ENCODE measurements at regions not wholly inside any gene's neighbourhood (a gene's known extent, or its start where the extent isn't known, plus 50 kb on each side); places are given as distances from the start of the nearest gene placed in this dataset.

- no peak for TF ChIP-seq CTCF (IDR thresholded peaks at IDR 0.05)
These were observed 328.6 kb upstream of the PMFBP1 start for GRCh38 chr16:72500545-72500944.

- TF ChIP-seq CTCF (IDR thresholded peaks at IDR 0.05) = no peak
These were observed 321.9 kb upstream of the PMFBP1 start for GRCh38 chr16:72493716-72494415.

- no peak for TF ChIP-seq CTCF (IDR thresholded peaks at IDR 0.05)
These were observed 315.3 kb upstream of the PMFBP1 start for GRCh38 chr16:72487283-72487682.

- no peak for TF ChIP-seq CTCF (IDR thresholded peaks at IDR 0.05)
These were observed 310.7 kb upstream of the PMFBP1 start for GRCh38 chr16:72482695-72483094.

GRCh38 chr16:72481419-72481818 lies 309.5 kb upstream of the PMFBP1 start:
- TF ChIP-seq CTCF (IDR thresholded peaks at IDR 0.05) = no peak

- no peak for TF ChIP-seq CTCF (IDR thresholded peaks at IDR 0.05)
These were observed 309.0 kb upstream of the PMFBP1 start for GRCh38 chr16:72480911-72481310.

GRCh38 chr16:72475688-72476087 lies 303.7 kb upstream of the PMFBP1 start:
- TF ChIP-seq CTCF (IDR thresholded peaks at IDR 0.05) = no peak
